Progenitor cell of endocrine pancreas (in vitro differentiated cells): ENCODE measurements at regions not wholly inside any gene's neighbourhood (a gene's known extent, or its start where the extent isn't known, plus 50 kb on each side); places are given as distances from the start of the nearest gene placed in this dataset.

Experiments
- DNase-seq: peaks from one replicate; pipeline ENCODE4 v3.0.0; 2021; ENCODE audit warnings: low spot score; ENCODE audit not compliant: unreplicated experiment
- H3K27ac Mint-ChIP-seq: 2 replicates; pipeline ENCODE4 v1.8.0; 2021; ENCODE audit warnings: mild to moderate bottlenecking, moderate library complexity, mixed read lengths
- H3K27me3 Mint-ChIP-seq: 2 replicates; pipeline ENCODE4 v1.8.0; 2021; ENCODE audit warnings: mixed read lengths
- H3K36me3 Mint-ChIP-seq: 2 replicates; pipeline ENCODE4 v1.8.0; 2022; ENCODE audit warnings: mixed read lengths; ENCODE audit not compliant: insufficient read depth
- H3K4me1 Mint-ChIP-seq: 2 replicates; pipeline ENCODE4 v1.8.0; 2021; ENCODE audit warnings: low read depth, mixed read lengths
- H3K4me3 Mint-ChIP-seq: 2 replicates; pipeline ENCODE4 v1.8.0; 2021; ENCODE audit warnings: low read depth, mild to moderate bottlenecking, moderate library complexity, mixed read lengths
- H3K9me3 Mint-ChIP-seq: 2 replicates; pipeline ENCODE4 v1.8.0; 2021; ENCODE audit warnings: low read depth, mixed read lengths
- TF ChIP-seq, protein P1 (sequence below): fragments of 200-600 bp; sonication (generic); IDR thresholded peaks from one replicate; pipeline ENCODE4 v1.5.0; 2021; ENCODE audit warnings: antibody characterized with exemption, mild to moderate bottlenecking; ENCODE audit not compliant: unreplicated experiment

DNA sequence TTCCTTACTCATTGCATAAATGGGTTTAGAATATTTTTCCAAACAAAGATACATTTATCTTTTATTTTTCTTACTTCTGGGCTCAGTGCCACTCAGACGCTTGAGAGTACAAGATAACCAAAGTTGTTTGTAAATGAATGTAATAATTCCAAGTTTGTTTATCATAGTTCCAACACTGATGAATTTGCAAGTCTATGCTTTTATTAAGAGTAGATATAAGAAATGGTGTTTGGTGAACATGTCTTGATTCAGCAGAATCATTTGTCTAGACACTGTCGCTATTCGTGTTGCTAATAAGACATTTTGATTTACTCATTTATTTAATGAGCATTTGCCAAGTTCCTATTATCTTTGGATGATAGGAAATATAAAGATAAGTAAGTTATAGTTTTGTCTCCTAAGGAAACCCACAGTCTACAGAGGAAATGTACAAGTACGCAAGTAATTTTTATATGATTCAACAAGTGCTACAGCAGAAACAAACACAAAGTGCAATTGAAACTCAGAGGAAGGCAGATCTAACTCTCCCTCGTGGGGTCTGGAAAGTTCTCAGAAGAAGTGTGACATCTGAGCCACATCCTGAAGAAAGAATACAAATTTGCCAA is 132.8 kb upstream of the FSCB start:
- TF ChIP-seq, protein P1, sequence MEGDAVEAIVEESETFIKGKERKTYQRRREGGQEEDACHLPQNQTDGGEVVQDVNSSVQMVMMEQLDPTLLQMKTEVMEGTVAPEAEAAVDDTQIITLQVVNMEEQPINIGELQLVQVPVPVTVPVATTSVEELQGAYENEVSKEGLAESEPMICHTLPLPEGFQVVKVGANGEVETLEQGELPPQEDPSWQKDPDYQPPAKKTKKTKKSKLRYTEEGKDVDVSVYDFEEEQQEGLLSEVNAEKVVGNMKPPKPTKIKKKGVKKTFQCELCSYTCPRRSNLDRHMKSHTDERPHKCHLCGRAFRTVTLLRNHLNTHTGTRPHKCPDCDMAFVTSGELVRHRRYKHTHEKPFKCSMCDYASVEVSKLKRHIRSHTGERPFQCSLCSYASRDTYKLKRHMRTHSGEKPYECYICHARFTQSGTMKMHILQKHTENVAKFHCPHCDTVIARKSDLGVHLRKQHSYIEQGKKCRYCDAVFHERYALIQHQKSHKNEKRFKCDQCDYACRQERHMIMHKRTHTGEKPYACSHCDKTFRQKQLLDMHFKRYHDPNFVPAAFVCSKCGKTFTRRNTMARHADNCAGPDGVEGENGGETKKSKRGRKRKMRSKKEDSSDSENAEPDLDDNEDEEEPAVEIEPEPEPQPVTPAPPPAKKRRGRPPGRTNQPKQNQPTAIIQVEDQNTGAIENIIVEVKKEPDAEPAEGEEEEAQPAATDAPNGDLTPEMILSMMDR = no peak
- H3K9me3 Mint-ChIP-seq = no peaks in the 10 kb centered on the region
- no peak for DNase-seq
- H3K36me3 Mint-ChIP-seq = no peaks in the 10 kb centered on the region
- no peaks in the 10 kb centered on the region for H3K27me3 Mint-ChIP-seq
- peaks cover 1% of the 10 kb centered on the region for H3K4me1 Mint-ChIP-seq
- H3K4me3 Mint-ChIP-seq = no peak overlapping the region
- H3K27ac Mint-ChIP-seq = no peak overlapping the region

DNA sequence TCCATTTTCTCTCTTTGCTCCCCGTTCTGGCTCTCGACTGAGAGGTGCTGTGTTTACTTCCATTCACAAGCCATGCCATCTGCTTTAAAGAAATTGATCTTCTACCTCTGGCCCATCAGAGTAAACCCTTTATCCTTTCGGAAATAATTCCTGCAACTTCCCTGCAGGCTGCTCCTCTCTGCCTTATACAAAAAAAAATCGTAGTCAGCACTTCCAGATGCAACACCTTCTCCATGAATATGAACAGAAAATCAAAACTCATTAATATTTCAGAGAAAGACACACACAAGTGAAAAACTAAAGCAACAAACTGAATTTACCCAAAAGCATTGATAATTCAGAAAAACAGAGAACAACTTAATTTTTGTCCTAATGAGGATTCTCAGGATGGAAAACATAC is 127.6 kb upstream of the FSCB start:
- no peaks in the 10 kb centered on the region for H3K27me3 Mint-ChIP-seq
- no peak overlapping the region for H3K27ac Mint-ChIP-seq
- no peaks in the 10 kb centered on the region for H3K36me3 Mint-ChIP-seq
- H3K4me1 Mint-ChIP-seq = peaks cover 1% of the 10 kb centered on the region
- no peak for DNase-seq
- no peaks in the 10 kb centered on the region for H3K9me3 Mint-ChIP-seq
- H3K4me3 Mint-ChIP-seq = no peak overlapping the region
- TF ChIP-seq, protein P1 = no peak

DNA sequence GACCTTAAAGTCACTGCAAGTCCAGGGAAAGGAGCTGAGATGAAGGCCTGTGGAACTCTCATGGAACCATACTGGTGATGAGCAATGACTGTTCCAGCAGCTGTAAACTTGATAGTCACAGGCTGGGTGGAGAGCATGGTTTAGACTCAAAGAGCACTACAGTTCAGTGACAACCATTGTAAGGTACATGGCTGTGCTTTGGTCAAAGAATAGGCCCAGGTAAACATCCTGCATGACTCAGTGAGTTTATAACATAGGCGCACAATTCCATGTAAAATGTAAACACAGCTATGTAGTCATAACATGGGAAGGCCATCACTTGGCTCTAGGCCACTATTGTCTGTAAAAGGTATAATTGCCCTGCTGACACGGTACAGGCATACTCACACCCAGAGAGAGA is 119.3 kb upstream of the FSCB start:
- Mint-ChIP-seq H3K4me1 (no peaks in the 10 kb centered on the region), H3K4me3 (no peak overlapping the region), H3K9me3 (no peaks in the 10 kb centered on the region), H3K27ac (no peak overlapping the region), H3K36me3 (no peaks in the 10 kb centered on the region), H3K27me3 (no peaks in the 10 kb centered on the region)
- no peak for DNase-seq
- TF ChIP-seq, protein P1 = no peak

DNA sequence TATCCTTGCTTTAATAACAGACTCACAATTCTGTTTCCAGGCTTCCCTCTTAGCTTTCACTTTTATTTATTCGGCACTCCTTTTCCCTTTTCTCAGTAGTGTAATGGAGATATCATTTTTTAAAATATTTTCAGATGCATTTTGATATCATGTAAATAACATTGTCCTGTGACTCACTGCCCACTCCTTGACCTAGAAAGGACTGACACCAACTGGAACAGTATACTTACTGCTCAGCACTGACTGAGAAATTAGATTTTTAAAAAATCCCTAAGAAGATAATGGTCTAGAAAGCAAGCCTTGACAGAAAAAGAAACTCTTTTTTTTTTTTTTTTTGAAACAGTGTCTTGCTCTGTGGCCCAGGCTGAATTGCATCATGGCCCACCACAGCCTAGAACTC is 118.0 kb upstream of the FSCB start:
- no peaks in the 10 kb centered on the region for H3K36me3 Mint-ChIP-seq
- no peaks in the 10 kb centered on the region for H3K4me1 Mint-ChIP-seq
- DNase-seq = no peak
- H3K27me3 Mint-ChIP-seq = no peaks in the 10 kb centered on the region
- H3K9me3 Mint-ChIP-seq = no peaks in the 10 kb centered on the region
- H3K4me3 Mint-ChIP-seq = no peak overlapping the region
- TF ChIP-seq, protein P1 = no peak
- no peak overlapping the region for H3K27ac Mint-ChIP-seq

DNA sequence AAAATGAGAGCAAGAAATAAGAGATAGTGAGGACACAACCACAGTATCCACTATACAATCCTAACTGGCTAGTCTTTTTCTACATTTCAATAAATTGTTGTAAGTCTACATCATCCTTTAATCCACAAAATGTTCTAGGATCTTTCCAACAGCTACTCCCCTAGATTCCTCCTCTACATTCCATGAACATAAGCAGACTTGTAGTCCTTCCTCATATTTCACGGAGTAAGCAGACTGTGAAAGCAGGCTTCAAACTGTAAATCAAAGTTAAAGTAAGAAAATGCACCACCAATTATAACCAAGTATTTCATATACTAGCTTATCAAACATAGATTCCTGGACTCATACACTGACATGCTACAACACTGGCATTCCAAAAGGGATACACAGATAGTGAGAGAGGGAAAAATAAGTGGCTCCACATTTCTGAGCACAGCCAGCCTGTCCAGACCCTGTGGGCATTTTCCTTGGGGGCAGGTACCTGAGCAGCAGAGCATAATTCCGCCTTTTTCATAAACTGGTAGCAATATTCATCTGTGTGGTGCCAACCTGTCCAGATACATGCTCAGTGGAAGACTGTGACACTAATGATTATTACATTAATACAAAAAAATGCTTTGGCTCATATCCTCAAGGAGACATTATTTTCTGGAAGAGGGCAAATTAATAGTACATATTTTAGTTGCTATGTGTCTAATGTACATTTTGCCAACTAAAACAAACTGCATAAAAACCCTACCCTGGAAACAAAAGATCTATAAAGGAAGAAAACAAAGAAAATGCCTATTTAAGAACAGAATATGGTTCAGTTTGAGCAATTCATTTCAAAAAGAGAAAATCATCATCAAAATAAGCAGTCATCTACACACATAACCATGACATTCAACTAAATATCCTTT is 113.3 kb upstream of the FSCB start:
- Mint-ChIP-seq H3K27ac (no peak overlapping the region), H3K4me3 (no peak overlapping the region), H3K27me3 (no peaks in the 10 kb centered on the region), H3K36me3 (no peaks in the 10 kb centered on the region), H3K9me3 (no peaks in the 10 kb centered on the region), H3K4me1 (no peaks in the 10 kb centered on the region)
- TF ChIP-seq, protein P1 = no peak
- DNase-seq = no peak
